ENCODE measurements at regions not wholly inside any gene's neighbourhood (a gene's known extent, or its start where the extent isn't known, plus 50 kb on each side); places are given as distances from the start of the nearest gene placed in this dataset.
"Not testable (repeated sequence)": the region's sequence is repeated elsewhere in the genome, so short reads cannot be mapped to it uniquely, and the experiment has no call there.

DNA sequence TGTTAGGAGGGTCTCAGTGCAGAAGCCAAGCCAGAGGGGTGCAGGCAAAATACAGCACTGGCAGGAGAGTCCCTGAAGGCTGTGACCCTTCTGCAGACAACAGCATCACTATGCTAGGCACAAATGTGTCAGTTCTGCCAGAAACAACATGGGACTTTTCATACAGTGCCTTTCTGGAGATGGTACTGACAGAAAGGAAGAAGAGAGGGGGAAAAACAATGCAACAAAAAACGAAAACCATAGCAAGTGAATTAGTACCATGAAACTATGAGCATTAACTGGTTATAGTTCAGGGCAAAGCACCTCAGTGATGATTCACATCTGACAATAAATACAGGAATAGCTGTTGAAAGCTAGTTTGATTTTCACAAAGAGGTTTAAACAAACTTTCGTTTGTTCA, 140.8 kb upstream of the NBPF11 start:
- no peak overlapping the region for H3K4me3 ChIP-seq (ENCODE audit: insufficient read depth in 1 of 2, low read depth in 1 of 2, low read length in 2 of 2)
- no peak overlapping the region for H3K4ac ChIP-seq (ENCODE audit: low read depth in 1 of 2, low read length in 2 of 2)
- H3K9ac ChIP-seq (ENCODE audit: low read length) = no peak overlapping the region
- no peak overlapping the region for H2AFZ ChIP-seq (ENCODE audit: low read depth, low read length)
- H2AK5ac ChIP-seq (ENCODE audit: low read length, severe bottlenecking) = no peak overlapping the region
- no peak for DNase-seq
- H4K91ac ChIP-seq (ENCODE audit: low read length) = no peak overlapping the region
- no peaks in the 10 kb centered on the region for H3K36me3 ChIP-seq (ENCODE audit: control insufficient read depth in 1 of 2, insufficient read depth in 2 of 2, low read depth in 1 of 2, low read length in 2 of 2)
- H3K18ac ChIP-seq (ENCODE audit: low read depth in 1 of 2, low read length in 2 of 2) = no peak overlapping the region
- H3K9me3 ChIP-seq (ENCODE audit: control insufficient read depth, low read length) = no peaks in the 10 kb centered on the region
- no peak overlapping the region for H3K23ac ChIP-seq (ENCODE audit: low read length in 2 of 2)
- no peak overlapping the region for H3K4me2 ChIP-seq (ENCODE audit: low read length, poor library complexity, severe bottlenecking)
- no peak overlapping the region for H3K14ac ChIP-seq (ENCODE audit: low read length in 2 of 2)
- H3K4me1 ChIP-seq (ENCODE audit: control insufficient read depth, insufficient read depth, low read depth, low read length) = no peaks in the 10 kb centered on the region
- no peak overlapping the region for H2BK120ac ChIP-seq (ENCODE audit: low read depth, low read length)
- WGBS = 70% methylated on average over 1 of the region's 2 CpGs
- H2BK12ac ChIP-seq (ENCODE audit: low read length in 2 of 2) = no peak overlapping the region
- H3K79me1 ChIP-seq (replicated peaks; ENCODE audit: low read length, poor library complexity, severe bottlenecking) = no peaks in the 10 kb centered on the region
- no peak overlapping the region for H4K8ac ChIP-seq (ENCODE audit: low read length)
- no peak overlapping the region for H3K27ac ChIP-seq (ENCODE audit: low read length, poor library complexity, severe bottlenecking)
- H2BK5ac ChIP-seq (ENCODE audit: low read depth, low read length, poor library complexity, severe bottlenecking) = no peak overlapping the region
- H3K27me3 ChIP-seq (ENCODE audit: control insufficient read depth in 1 of 2, insufficient read depth in 1 of 2, low read length in 2 of 2) = peaks cover 4 to 6% of the 10 kb centered on the region in 2 experiments
- no peak overlapping the region for H2BK15ac ChIP-seq (ENCODE audit: low read depth, poor library complexity, severe bottlenecking)

DNA sequence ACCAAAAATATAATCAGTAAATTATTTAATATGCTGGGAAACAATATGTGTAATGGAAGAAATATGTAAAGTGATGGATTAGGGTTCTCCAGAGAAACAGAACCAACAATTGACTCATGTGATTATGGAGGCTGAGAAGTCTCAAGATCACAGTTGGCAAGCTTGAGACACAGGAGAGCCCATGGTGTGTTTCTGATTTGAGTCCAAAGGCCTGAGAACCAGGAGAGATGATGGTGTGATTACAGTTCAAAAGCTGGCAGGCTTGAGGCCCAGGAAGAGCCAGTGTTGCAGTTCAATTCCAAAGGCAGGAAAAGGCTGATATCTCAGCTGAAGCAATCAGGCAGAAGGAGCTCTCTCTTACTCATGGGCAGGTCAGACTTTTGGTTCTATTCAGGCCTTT, 138.8 kb upstream of the NBPF11 start:
- H2AFZ ChIP-seq (ENCODE audit: low read depth, low read length) = no peak overlapping the region
- no peak overlapping the region for H3K4me3 ChIP-seq (ENCODE audit: insufficient read depth in 1 of 2, low read depth in 1 of 2, low read length in 2 of 2)
- no peak overlapping the region for H3K9ac ChIP-seq (ENCODE audit: low read length)
- no peak overlapping the region for H3K4ac ChIP-seq (ENCODE audit: low read depth in 1 of 2, low read length in 2 of 2)
- H3K9me3 ChIP-seq (ENCODE audit: control insufficient read depth, low read length) = no peaks in the 10 kb centered on the region
- H4K91ac ChIP-seq (ENCODE audit: low read length) = no peak overlapping the region
- H3K27ac ChIP-seq (ENCODE audit: low read length, poor library complexity, severe bottlenecking) = no peak overlapping the region
- no peak overlapping the region for H3K23ac ChIP-seq (ENCODE audit: low read length in 2 of 2)
- H2AK5ac ChIP-seq (ENCODE audit: low read length, severe bottlenecking) = no peak overlapping the region
- DNase-seq = no peak
- no peak overlapping the region for H2BK5ac ChIP-seq (ENCODE audit: low read depth, low read length, poor library complexity, severe bottlenecking)
- no peaks in the 10 kb centered on the region for H3K79me1 ChIP-seq (replicated peaks; ENCODE audit: low read length, poor library complexity, severe bottlenecking)
- H3K18ac ChIP-seq (ENCODE audit: low read depth in 1 of 2, low read length in 2 of 2) = no peak overlapping the region
- no peak overlapping the region for H2BK120ac ChIP-seq (ENCODE audit: low read depth, low read length)
- no peak overlapping the region for H3K14ac ChIP-seq (ENCODE audit: low read length in 2 of 2)
- H2BK12ac ChIP-seq (ENCODE audit: low read length in 2 of 2) = no peak overlapping the region
- no peaks in the 10 kb centered on the region for H3K36me3 ChIP-seq (ENCODE audit: control insufficient read depth in 1 of 2, insufficient read depth in 2 of 2, low read depth in 1 of 2, low read length in 2 of 2)
- no peak overlapping the region for H2BK15ac ChIP-seq (ENCODE audit: low read depth, poor library complexity, severe bottlenecking)
- no peak overlapping the region for H4K8ac ChIP-seq (ENCODE audit: low read length)
- peaks cover 8 to 10% of the 10 kb centered on the region in 2 experiments for H3K27me3 ChIP-seq (ENCODE audit: control insufficient read depth in 1 of 2, insufficient read depth in 1 of 2, low read length in 2 of 2)
- H3K4me2 ChIP-seq (ENCODE audit: low read length, poor library complexity, severe bottlenecking) = no peak overlapping the region
- H3K4me1 ChIP-seq (ENCODE audit: control insufficient read depth, insufficient read depth, low read depth, low read length) = no peaks in the 10 kb centered on the region

DNA sequence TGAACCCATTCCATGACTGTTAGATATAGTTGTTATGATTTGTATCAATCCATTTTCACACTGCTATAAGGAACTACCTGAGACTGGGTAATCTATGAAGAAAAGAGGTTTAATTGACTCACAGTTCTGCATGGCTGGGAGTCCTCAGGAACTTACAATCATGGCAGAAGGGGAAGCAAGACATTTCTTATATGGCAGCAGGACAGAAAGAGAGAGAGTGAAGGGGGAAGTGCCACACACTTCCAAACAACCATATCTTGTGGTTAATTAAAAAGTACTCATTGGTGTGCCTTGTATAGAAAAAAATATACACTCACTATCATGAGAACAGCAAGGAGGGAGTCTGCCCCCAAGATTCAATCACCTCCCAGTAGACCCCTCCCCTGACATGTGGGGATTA, 137.6 kb upstream of the NBPF11 start:
- no peak overlapping the region for H2AK5ac ChIP-seq (ENCODE audit: low read length, severe bottlenecking)
- H3K4me1 ChIP-seq (ENCODE audit: control insufficient read depth, insufficient read depth, low read depth, low read length) = no peaks in the 10 kb centered on the region
- H3K4me3 ChIP-seq (ENCODE audit: insufficient read depth in 1 of 2, low read depth in 1 of 2, low read length in 2 of 2) = no peak overlapping the region
- H3K27me3 ChIP-seq (ENCODE audit: control insufficient read depth in 1 of 2, insufficient read depth in 1 of 2, low read length in 2 of 2) = peaks cover 4 to 10% of the 10 kb centered on the region in 2 experiments
- H4K91ac ChIP-seq (ENCODE audit: low read length) = no peak overlapping the region
- H3K18ac ChIP-seq (ENCODE audit: low read depth in 1 of 2, low read length in 2 of 2) = no peak overlapping the region
- no peak overlapping the region for H3K4me2 ChIP-seq (ENCODE audit: low read length, poor library complexity, severe bottlenecking)
- H3K79me1 ChIP-seq (replicated peaks; ENCODE audit: low read length, poor library complexity, severe bottlenecking) = no peaks in the 10 kb centered on the region
- no peak overlapping the region for H3K9ac ChIP-seq (ENCODE audit: low read length)
- H3K9me3 ChIP-seq (ENCODE audit: control insufficient read depth, low read length) = no peaks in the 10 kb centered on the region
- H2BK12ac ChIP-seq (ENCODE audit: low read length in 2 of 2) = no peak overlapping the region
- H3K23ac ChIP-seq (ENCODE audit: low read length in 2 of 2) = no peak overlapping the region
- H2AFZ ChIP-seq (ENCODE audit: low read depth, low read length) = no peak overlapping the region
- no peak overlapping the region for H3K27ac ChIP-seq (ENCODE audit: low read length, poor library complexity, severe bottlenecking)
- H3K36me3 ChIP-seq (ENCODE audit: control insufficient read depth in 1 of 2, insufficient read depth in 2 of 2, low read depth in 1 of 2, low read length in 2 of 2) = no peaks in the 10 kb centered on the region
- H2BK120ac ChIP-seq (ENCODE audit: low read depth, low read length) = no peak overlapping the region
- H3K4ac ChIP-seq (ENCODE audit: low read depth in 1 of 2, low read length in 2 of 2) = no peak overlapping the region
- no peak overlapping the region for H4K8ac ChIP-seq (ENCODE audit: low read length)
- DNase-seq = no peak
- no peak overlapping the region for H2BK5ac ChIP-seq (ENCODE audit: low read depth, low read length, poor library complexity, severe bottlenecking)
- no peak overlapping the region for H3K14ac ChIP-seq (ENCODE audit: low read length in 2 of 2)
- H2BK15ac ChIP-seq (ENCODE audit: low read depth, poor library complexity, severe bottlenecking) = no peak overlapping the region

DNA sequence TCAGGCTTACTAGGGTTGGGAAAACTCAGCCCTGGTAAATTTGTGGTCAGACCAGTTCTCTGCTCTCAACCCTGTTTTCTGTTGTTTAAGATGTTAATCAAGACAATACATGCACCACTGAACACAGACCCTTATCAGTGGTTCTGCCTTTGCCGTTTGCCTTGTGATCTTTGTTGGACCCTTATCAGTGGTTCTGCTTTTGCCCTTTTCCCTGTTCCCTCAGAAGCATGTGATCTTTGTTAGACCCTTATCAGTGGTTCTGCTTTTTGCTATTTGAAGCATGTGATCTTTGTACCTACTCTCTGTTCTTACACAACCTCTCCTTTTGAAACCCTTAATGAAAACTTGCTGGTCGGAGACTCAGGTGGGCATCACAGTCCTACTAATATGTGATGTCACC, 133.9 kb upstream of the NBPF11 start:
- not testable (repeated sequence) for H2AK5ac ChIP-seq (ENCODE audit: low read length, severe bottlenecking); H4K8ac ChIP-seq (ENCODE audit: low read length); H3K4ac ChIP-seq (ENCODE audit: low read depth in 1 of 2, low read length in 2 of 2); H2BK12ac ChIP-seq (ENCODE audit: low read length in 2 of 2); H2BK120ac ChIP-seq (ENCODE audit: low read depth, low read length); H4K91ac ChIP-seq (ENCODE audit: low read length); H3K4me2 ChIP-seq (ENCODE audit: low read length, poor library complexity, severe bottlenecking); H2BK5ac ChIP-seq (ENCODE audit: low read depth, low read length, poor library complexity, severe bottlenecking); H3K14ac ChIP-seq (ENCODE audit: low read length in 2 of 2); H3K36me3 ChIP-seq (ENCODE audit: control insufficient read depth in 1 of 2, insufficient read depth in 2 of 2, low read depth in 1 of 2, low read length in 2 of 2); H3K4me3 ChIP-seq (ENCODE audit: insufficient read depth in 1 of 2, low read depth in 1 of 2, low read length in 2 of 2); DNase-seq; H3K27ac ChIP-seq (ENCODE audit: low read length, poor library complexity, severe bottlenecking); H3K23ac ChIP-seq (ENCODE audit: low read length in 2 of 2); H3K9me3 ChIP-seq (ENCODE audit: control insufficient read depth, low read length); H2BK15ac ChIP-seq (ENCODE audit: low read depth, poor library complexity, severe bottlenecking); H3K79me1 ChIP-seq (replicated peaks; ENCODE audit: low read length, poor library complexity, severe bottlenecking); H3K4me1 ChIP-seq (ENCODE audit: control insufficient read depth, insufficient read depth, low read depth, low read length); H2AFZ ChIP-seq (ENCODE audit: low read depth, low read length); H3K9ac ChIP-seq (ENCODE audit: low read length); H3K27me3 ChIP-seq (ENCODE audit: control insufficient read depth in 1 of 2, insufficient read depth in 1 of 2, low read length in 2 of 2); H3K18ac ChIP-seq (ENCODE audit: low read depth in 1 of 2, low read length in 2 of 2)
- WGBS = 43% methylated on average over 2 of the region's 2 CpGs

All from mesenchymal stem cell (in vitro differentiated cells and primary cell).